Inferior parietal cortex (tissue), 1 donor: ENCODE measurements at regions not wholly inside any gene's neighbourhood (a gene's known extent, or its start where the extent isn't known, plus 50 kb on each side); places are given as distances from the start of the nearest gene placed in this dataset.

Source experiments
- DNase-seq: peaks from one replicate; pipeline ENCODE4 v3.0.0-alpha.2; 2016; ENCODE audit errors: extremely low spot score

GRCh38 chr2:239520811-239521517 lies 120.1 kb upstream of the HDAC4 start:
- no peak for DNase-seq

GRCh38 chr2:239519921-239520585 lies 119.2 kb upstream of the HDAC4 start:
- no peak for DNase-seq

GRCh38 chr2:239519089-239519920 lies 118.5 kb upstream of the HDAC4 start:
- no peak for DNase-seq

GRCh38 chr2:239518286-239519088 lies 117.7 kb upstream of the HDAC4 start:
- no peak for DNase-seq

- DNase-seq: no peak
These were observed 116.9 kb upstream of the HDAC4 start for GRCh38 chr2:239517686-239518085.

GRCh38 chr2:239516954-239517305 lies 116.1 kb upstream of the HDAC4 start:
- DNase-seq: no peak

GRCh38 chr2:239516286-239516953 lies 115.6 kb upstream of the HDAC4 start:
- DNase-seq: no peak

GRCh38 chr2:239514754-239515530 lies 114.1 kb upstream of the HDAC4 start:
- DNase-seq: no peak

GRCh38 chr2:239512054-239512453 lies 111.2 kb upstream of the HDAC4 start:
- DNase-seq: no peak

GRCh38 chr2:239509373-239510143 lies 108.7 kb upstream of the HDAC4 start:
- DNase-seq: no peak

GRCh38 chr2:239508261-239508660 lies 107.4 kb upstream of the HDAC4 start:
- DNase-seq: no peak

GRCh38 chr2:239507576-239508258 lies 106.9 kb upstream of the HDAC4 start:
- no peak for DNase-seq

- no peak for DNase-seq
These were observed 106.1 kb upstream of the HDAC4 start for GRCh38 chr2:239506961-239507360.

GRCh38 chr2:239506101-239506857 lies 105.5 kb upstream of the HDAC4 start:
- DNase-seq: no peak

- DNase-seq: no peak
These were observed 103.9 kb upstream of the HDAC4 start for GRCh38 chr2:239504643-239505235.

GRCh38 chr2:239502430-239503186 lies 101.8 kb upstream of the HDAC4 start:
- no peak for DNase-seq
